Lower leg skin (tissue), 3 donors: ENCODE measurements at regions not wholly inside any gene's neighbourhood (a gene's known extent, or its start where the extent isn't known, plus 50 kb on each side); places are given as distances from the start of the nearest gene placed in this dataset.

Source experiments
- CTCF ChIP-seq, 3 donors: fragments of 450-650 bp; IDR thresholded peaks; one replicate each; pipeline ENCODE4 v1.5.1; 2016; ENCODE audit warnings: antibody characterized with exemption in 3 of 3, mild to moderate bottlenecking in 3 of 3, moderate library complexity in 2 of 3
- POLR2A ChIP-seq, 2 donors: fragments of 450-650 bp; IDR thresholded peaks; one replicate each; pipeline ENCODE4 v1.6.1; 2016 to 2017; ENCODE audit warnings: antibody characterized with exemption in 2 of 2, mild to moderate bottlenecking in 1 of 2, moderate library complexity in 1 of 2

- no peak for TF ChIP-seq POLR2A (IDR thresholded peaks at IDR 0.05)
- TF ChIP-seq CTCF (IDR thresholded peaks at IDR 0.05): no peak
Measured at GRCh38 chr6:170140129-170140528, 150.7 kb downstream of the DLL1 start.
